ENCODE measurements at regions not wholly inside any gene's neighbourhood (a gene's known extent, or its start where the extent isn't known, plus 50 kb on each side); places are given as distances from the start of the nearest gene placed in this dataset.
"Not testable (repeated sequence)": the region's sequence is repeated elsewhere in the genome, so short reads cannot be mapped to it uniquely, and the experiment has no call there.

- DNase-seq (ENCODE audit: low read depth, low spot score), result no peak
These were observed 1287.6 kb upstream of the ZEB2 start for GRCh38 chr2:145807554-145807953.

- DNase-seq (ENCODE audit: low read depth, low spot score), result no peak
These were observed 1286.6 kb upstream of the ZEB2 start for GRCh38 chr2:145806546-145806945.

GRCh38 chr2:145802133-145802532, 1282.2 kb upstream of the ZEB2 start:
- no peak for DNase-seq (ENCODE audit: low read depth, low spot score)

- DNase-seq (ENCODE audit: low read depth, low spot score), result no peak
These were observed 1281.3 kb upstream of the ZEB2 start for GRCh38 chr2:145801210-145801609.

- DNase-seq (ENCODE audit: low read depth, low spot score), result no peak
These were observed 1280.5 kb upstream of the ZEB2 start for GRCh38 chr2:145800151-145801091.

- DNase-seq (ENCODE audit: low read depth, low spot score), result no peak
These were observed 1279.7 kb upstream of the ZEB2 start for GRCh38 chr2:145799595-145800108.

GRCh38 chr2:145798419-145798818, 1278.5 kb upstream of the ZEB2 start:
- DNase-seq (ENCODE audit: low read depth, low spot score), result no peak

- DNase-seq (ENCODE audit: low read depth, low spot score), result no peak
These were observed 1277.8 kb upstream of the ZEB2 start for GRCh38 chr2:145797692-145798091.

- DNase-seq (ENCODE audit: low read depth, low spot score), result no peak
These were observed 1272.8 kb upstream of the ZEB2 start for GRCh38 chr2:145792745-145793144.

- DNase-seq (ENCODE audit: low read depth, low spot score), result no peak
These were observed 1269.7 kb upstream of the ZEB2 start for GRCh38 chr2:145789636-145790035.

- not testable (repeated sequence) for DNase-seq (ENCODE audit: low read depth, low spot score)
These were observed 1267.9 kb upstream of the ZEB2 start for GRCh38 chr2:145787597-145788361.

- not testable (repeated sequence) for DNase-seq (ENCODE audit: low read depth, low spot score)
These were observed 1262.7 kb upstream of the ZEB2 start for GRCh38 chr2:145782607-145783006.

- DNase-seq (ENCODE audit: low read depth, low spot score), result no peak
These were observed 1258.0 kb upstream of the ZEB2 start for GRCh38 chr2:145777914-145778313.

- DNase-seq (ENCODE audit: low read depth, low spot score), result no peak
These were observed 1257.4 kb upstream of the ZEB2 start for GRCh38 chr2:145777297-145777696.

GRCh38 chr2:145775591-145775990, 1255.7 kb upstream of the ZEB2 start:
- DNase-seq (ENCODE audit: low read depth, low spot score), result no peak

- DNase-seq (ENCODE audit: low read depth, low spot score), result no peak
These were observed 1251.6 kb upstream of the ZEB2 start for GRCh38 chr2:145771525-145771924.

- DNase-seq (ENCODE audit: low read depth, low spot score), result no peak
These were observed 1249.2 kb upstream of the ZEB2 start for GRCh38 chr2:145769011-145769716.

- no peak for DNase-seq (ENCODE audit: low read depth, low spot score)
These were observed 1246.0 kb upstream of the ZEB2 start for GRCh38 chr2:145765874-145766273.

GRCh38 chr2:145764631-145765030, 1244.7 kb upstream of the ZEB2 start:
- DNase-seq (ENCODE audit: low read depth, low spot score), result no peak

GRCh38 chr2:145760781-145761649, 1241.1 kb upstream of the ZEB2 start:
- DNase-seq (ENCODE audit: low read depth, low spot score), result no peak
